MCF 10A (cell line): ENCODE measurements at regions not wholly inside any gene's neighbourhood (a gene's known extent, or its start where the extent isn't known, plus 50 kb on each side); places are given as distances from the start of the nearest gene placed in this dataset.

Experiments
- BruUV-seq: library from RNA; stranded (reverse); fragments of 400-500 nt; replicated peaks from 2 replicates; lab custom pipeline; 2021; lab: Mats Ljungman, UMichigan
- CTCF ChIA-PET: fragments of 300-600 bp; sonication (Branson Sonifier 250); formaldehyde crosslinking; extraction: SDS; loops from one replicate; lab custom pipeline; 2021; ENCODE audit warnings: antibody characterized with exemption, inconsistent platforms; lab: Yijun Ruan, JAX
- POLR2A ChIA-PET: fragments of 300-600, 350-650 bp; sonication (Branson Sonifier 250); formaldehyde crosslinking; extraction: SDS; loops from one replicate; lab custom pipeline; 2020; ENCODE audit warnings: antibody characterized with exemption, inconsistent platforms; lab: Yijun Ruan, JAX
- DNase-seq: peaks from one replicate; pipeline ENCODE4 v3.0.0-alpha.2; 2018; ENCODE audit not compliant: unreplicated experiment
- H3K27ac Mint-ChIP-seq: one replicate; pipeline ENCODE4 v1.8.0; 2022; ENCODE audit warnings: mild to moderate bottlenecking, low read depth, mixed read lengths; ENCODE audit not compliant: unreplicated experiment
- H3K27me3 Mint-ChIP-seq: one replicate; pipeline ENCODE4 v1.8.0; 2022; ENCODE audit warnings: mixed read lengths; ENCODE audit not compliant: insufficient read depth, unreplicated experiment
- H3K36me3 Mint-ChIP-seq: one replicate; pipeline ENCODE4 v1.8.0; 2022; ENCODE audit warnings: mild to moderate bottlenecking, moderate library complexity, mixed read lengths; ENCODE audit not compliant: insufficient read depth, unreplicated experiment
- H3K4me1 Mint-ChIP-seq: one replicate; pipeline ENCODE4 v1.8.0; 2022; ENCODE audit warnings: mixed read lengths; ENCODE audit not compliant: insufficient read depth, unreplicated experiment
- H3K4me3 Mint-ChIP-seq: one replicate; pipeline ENCODE4 v1.8.0; 2022; ENCODE audit warnings: mild to moderate bottlenecking, moderate library complexity, mixed read lengths; ENCODE audit not compliant: unreplicated experiment
- H3K9me3 Mint-ChIP-seq: one replicate; pipeline ENCODE4 v1.8.0; 2022; ENCODE audit warnings: mixed read lengths; ENCODE audit not compliant: unreplicated experiment
- intact Hi-C: fragments of 100-400 bp; cut with micrococcal nuclease; formaldehyde crosslinking; loops from 2 replicates; pipeline ENCODE4 v1.14.1; 2022
- TF ChIP-seq, protein P1 (sequence below): fragments of 200-600 bp; IDR thresholded peaks from one replicate; pipeline ENCODE4 v1.8.0; 2022; ENCODE audit warnings: antibody characterized with exemption, mild to moderate bottlenecking; ENCODE audit not compliant: unreplicated experiment

GRCh38 chr1:99152132-99152531 is 112.2 kb upstream of the PLPPR4 start:
- no peak for DNase-seq
- ChIA-PET CTCF (interaction anchor here (0.6 kb wide), 1 partner anchor 10 kb away, joined by 5 read pairs; no protein-coding TSS in a partner anchor), POLR2A (no interaction called here)
- TF ChIP-seq, protein P1, sequence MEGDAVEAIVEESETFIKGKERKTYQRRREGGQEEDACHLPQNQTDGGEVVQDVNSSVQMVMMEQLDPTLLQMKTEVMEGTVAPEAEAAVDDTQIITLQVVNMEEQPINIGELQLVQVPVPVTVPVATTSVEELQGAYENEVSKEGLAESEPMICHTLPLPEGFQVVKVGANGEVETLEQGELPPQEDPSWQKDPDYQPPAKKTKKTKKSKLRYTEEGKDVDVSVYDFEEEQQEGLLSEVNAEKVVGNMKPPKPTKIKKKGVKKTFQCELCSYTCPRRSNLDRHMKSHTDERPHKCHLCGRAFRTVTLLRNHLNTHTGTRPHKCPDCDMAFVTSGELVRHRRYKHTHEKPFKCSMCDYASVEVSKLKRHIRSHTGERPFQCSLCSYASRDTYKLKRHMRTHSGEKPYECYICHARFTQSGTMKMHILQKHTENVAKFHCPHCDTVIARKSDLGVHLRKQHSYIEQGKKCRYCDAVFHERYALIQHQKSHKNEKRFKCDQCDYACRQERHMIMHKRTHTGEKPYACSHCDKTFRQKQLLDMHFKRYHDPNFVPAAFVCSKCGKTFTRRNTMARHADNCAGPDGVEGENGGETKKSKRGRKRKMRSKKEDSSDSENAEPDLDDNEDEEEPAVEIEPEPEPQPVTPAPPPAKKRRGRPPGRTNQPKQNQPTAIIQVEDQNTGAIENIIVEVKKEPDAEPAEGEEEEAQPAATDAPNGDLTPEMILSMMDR = no peak
- no peaks in the 10 kb centered on the region for H3K4me1 Mint-ChIP-seq
- intact Hi-C loops = no loop called here
- no peaks in the 10 kb centered on the region for H3K9me3 Mint-ChIP-seq
- H3K4me3 Mint-ChIP-seq = no peak overlapping the region
- H3K36me3 Mint-ChIP-seq = no peaks in the 10 kb centered on the region
- H3K27me3 Mint-ChIP-seq = no peaks in the 10 kb centered on the region
- no peak overlapping the region for H3K27ac Mint-ChIP-seq
- no TSS peak for BruUV-seq

DNA sequence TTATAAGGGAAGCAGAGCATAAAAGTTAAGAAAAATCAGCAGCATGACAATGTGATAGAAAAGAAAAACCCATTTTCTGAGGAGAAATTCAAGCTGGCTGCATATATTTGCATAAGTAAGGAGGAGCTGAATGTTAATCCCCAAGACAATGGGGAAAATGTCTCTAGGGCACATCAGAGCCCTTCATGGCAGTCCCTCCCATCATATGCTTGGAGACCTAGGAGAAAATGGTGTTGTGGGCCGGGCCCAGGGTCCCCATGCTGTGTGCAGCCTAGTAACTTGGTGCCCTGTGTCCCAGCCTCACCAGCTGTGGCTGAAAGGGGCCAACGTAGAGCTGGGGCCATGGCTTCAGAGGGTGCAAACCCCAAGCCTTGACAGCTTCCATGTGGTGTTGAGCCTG is 100.6 kb upstream of the PLPPR4 start:
- intact Hi-C loops = no loop called here
- Mint-ChIP-seq H3K36me3 (peaks cover 7% of the 10 kb centered on the region), H3K4me1 (no peaks in the 10 kb centered on the region), H3K27me3 (no peaks in the 10 kb centered on the region), H3K9me3 (peaks cover 7% of the 10 kb centered on the region), H3K27ac (no peak overlapping the region), H3K4me3 (no peak overlapping the region)
- ChIA-PET POLR2A (no interaction called here), CTCF (interaction anchor here (0.6 kb wide), 1 partner anchor 18 kb away, joined by 3 read pairs; no protein-coding TSS in a partner anchor)
- DNase-seq = no peak
- BruUV-seq = no TSS peak
- TF ChIP-seq, protein P1 = no peak

- H3K9me3 Mint-ChIP-seq = peaks cover under 1% of the 10 kb centered on the region
- intact Hi-C loops = no loop called here
- peaks cover 6% of the 10 kb centered on the region for H3K4me1 Mint-ChIP-seq
- ChIA-PET CTCF (interaction anchor here (2.3 kb wide), 1 partner anchor 10 kb away, joined by 7 read pairs; no protein-coding TSS in a partner anchor), POLR2A (interaction anchor here (0.6 to 0.7 kb wide), 2 partner anchors 336 to 478 kb away, joined by 3 read pairs; no protein-coding TSS in a partner anchor)
- TF ChIP-seq, protein P1 = no peak
- BruUV-seq = no TSS peak
- no peaks in the 10 kb centered on the region for H3K27me3 Mint-ChIP-seq
- DNase-seq = peak; percentile 34
- H3K36me3 Mint-ChIP-seq = no peaks in the 10 kb centered on the region
- no peak overlapping the region for H3K27ac Mint-ChIP-seq
- H3K4me3 Mint-ChIP-seq = no peak overlapping the region
Observed at GRCh38 chr1:99170516-99170915, 93.8 kb upstream of the PLPPR4 start.

DNA sequence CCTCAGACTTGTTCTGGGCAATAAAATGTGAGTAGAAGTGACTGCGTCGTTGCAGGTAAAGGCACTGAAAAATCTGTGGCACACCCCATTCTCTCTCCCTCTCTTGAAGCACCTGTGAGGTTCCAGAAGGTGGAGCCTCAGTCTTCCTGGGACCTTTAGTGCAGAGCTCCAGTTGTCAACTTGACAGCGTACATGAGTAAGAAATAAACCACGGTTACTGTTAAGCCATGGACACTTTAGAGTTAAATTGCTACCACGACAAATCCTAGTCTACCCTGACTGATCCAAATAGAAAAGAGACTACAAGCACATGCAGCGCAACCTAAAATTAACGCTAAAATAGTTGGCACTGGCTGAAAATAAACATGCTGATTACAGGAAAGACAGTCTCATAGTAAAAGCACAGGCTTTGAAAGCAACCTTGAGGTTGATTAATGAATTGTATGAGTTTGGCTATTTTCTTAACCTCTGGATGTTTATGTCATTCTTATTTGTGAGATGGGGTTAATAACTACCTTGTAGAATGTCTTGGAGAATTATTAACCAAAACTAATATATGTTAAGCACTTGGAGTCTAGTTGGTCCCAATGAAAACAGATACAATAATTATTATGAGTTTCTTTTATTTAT is 93.0 kb upstream of the PLPPR4 start:
- Mint-ChIP-seq H3K4me3 (no peak overlapping the region), H3K4me1 (peaks cover 6% of the 10 kb centered on the region), H3K36me3 (no peaks in the 10 kb centered on the region), H3K9me3 (no peaks in the 10 kb centered on the region), H3K27me3 (no peaks in the 10 kb centered on the region), H3K27ac (no peak overlapping the region)
- ChIA-PET POLR2A (interaction anchor here (0.6 kb wide), 1 partner anchor 477 kb away, joined by 3 read pairs; no protein-coding TSS in a partner anchor), CTCF (interaction anchor here (0.5 to 2.3 kb wide), 2 partner anchors 9 to 212 kb away, joined by 3 to 7 read pairs; no protein-coding TSS in a partner anchor)
- intact Hi-C loops = no loop called here
- DNase-seq = no peak
- no TSS peak for BruUV-seq
- TF ChIP-seq, protein P1 = no peak
